H9 (cell line): ENCODE measurements at regions not wholly inside any gene's neighbourhood (a gene's known extent, or its start where the extent isn't known, plus 50 kb on each side); places are given as distances from the start of the nearest gene placed in this dataset.

Experiments used
- DNase-seq: peaks from one replicate; pipeline ENCODE4 v3.0.0-alpha.2; 2017
- H2AFZ ChIP-seq: one replicate; pipeline ENCODE4 v1.6.1; 2013; ENCODE audit warnings: mild to moderate bottlenecking, low read length, control low read depth, moderate library complexity
- H2AK5ac ChIP-seq: 2 replicates; pipeline ENCODE4 v1.6.1; 2013; ENCODE audit warnings: low read length, control low read depth, mixed read lengths; ENCODE audit not compliant: insufficient read length
- H2BK120ac ChIP-seq: one replicate; pipeline ENCODE4 v1.6.1; 2013; ENCODE audit warnings: low read depth, mild to moderate bottlenecking, low read length, control low read depth, inconsistent platforms; ENCODE audit not compliant: poor library complexity, severe bottlenecking
- H2BK12ac ChIP-seq: 2 replicates; pipeline ENCODE4 v1.6.1; 2013; ENCODE audit warnings: low read length, control low read depth, mixed read lengths, low read depth; ENCODE audit not compliant: insufficient read length
- H2BK15ac ChIP-seq: 2 replicates; pipeline ENCODE4 v1.6.1; 2013; ENCODE audit warnings: low read depth, low read length, control low read depth
- H2BK20ac ChIP-seq: one replicate; pipeline ENCODE4 v1.6.1; 2013; ENCODE audit warnings: low read depth, mild to moderate bottlenecking, low read length, control low read depth, inconsistent platforms; ENCODE audit not compliant: poor library complexity, severe bottlenecking
- H2BK5ac ChIP-seq: 2 replicates; pipeline ENCODE4 v1.6.1; 2013; ENCODE audit warnings: low read length, control low read depth, mixed read lengths; ENCODE audit not compliant: insufficient read length
- H3K14ac ChIP-seq: 2 replicates; pipeline ENCODE4 v1.6.1; 2013; ENCODE audit warnings: low read length, control low read depth; ENCODE audit not compliant: insufficient read depth
- H3K18ac ChIP-seq: 2 replicates; pipeline ENCODE4 v1.6.1; 2013; ENCODE audit warnings: low read depth, mild to moderate bottlenecking, mixed read lengths, low read length, control low read depth; ENCODE audit not compliant: insufficient read length
- H3K23ac ChIP-seq: 2 replicates; pipeline ENCODE4 v1.6.1; 2013; ENCODE audit warnings: low read length, control low read depth, mixed read lengths, low read depth; ENCODE audit not compliant: insufficient read length
- H3K23me2 ChIP-seq: 2 replicates; pipeline ENCODE4 v1.6.1; 2013; ENCODE audit warnings: low read depth, mild to moderate bottlenecking, mixed read lengths, low read length, control low read depth; ENCODE audit not compliant: insufficient read length, poor library complexity, severe bottlenecking
- H3K27ac ChIP-seq: 2 replicates; pipeline ENCODE4 v1.5.1; 2013; ENCODE audit warnings: low read length, control low read depth, mixed read lengths, low read depth; ENCODE audit not compliant: insufficient read length
- H3K27me3 ChIP-seq: 2 replicates; pipeline ENCODE4 v1.6.1; 2013; ENCODE audit warnings: low read length, control low read depth, inconsistent platforms; ENCODE audit not compliant: insufficient read depth
- H3K4ac ChIP-seq: 2 replicates; pipeline ENCODE4 v1.6.1; 2013; ENCODE audit warnings: low read depth, mild to moderate bottlenecking, control low read depth, inconsistent platforms, low read length, moderate library complexity
- H3K4me1 ChIP-seq: 2 replicates; pipeline ENCODE4 v1.6.1; 2013; ENCODE audit warnings: low read length, control low read depth, inconsistent platforms; ENCODE audit not compliant: insufficient read depth
- H3K4me2 ChIP-seq: 2 replicates; pipeline ENCODE4 v1.6.1; 2013; ENCODE audit warnings: low read length, control low read depth, mixed read lengths; ENCODE audit not compliant: insufficient read length, insufficient read depth
- H3K56ac ChIP-seq: 2 replicates; pipeline ENCODE4 v1.6.1; 2013; ENCODE audit warnings: low read depth, mild to moderate bottlenecking, mixed read lengths, low read length, control low read depth; ENCODE audit not compliant: insufficient read length
- H3K79me1 ChIP-seq: 2 replicates; pipeline ENCODE4 v1.6.1; 2013; ENCODE audit warnings: low read depth, mild to moderate bottlenecking, moderate library complexity, low read length, control low read depth, inconsistent platforms; ENCODE audit not compliant: insufficient read depth, poor library complexity, severe bottlenecking
- H3K79me2 ChIP-seq: 2 replicates; pipeline ENCODE4 v1.6.1; 2013; ENCODE audit warnings: low read length, control low read depth, inconsistent platforms; ENCODE audit not compliant: insufficient read depth
- H3K9ac ChIP-seq: 2 replicates; pipeline ENCODE4 v1.6.1; 2013; ENCODE audit warnings: low read length, control low read depth, mixed read lengths; ENCODE audit not compliant: insufficient read length; ENCODE audit errors: extremely low read depth
- H3K9me3 ChIP-seq: one replicate; pipeline ENCODE4 v1.6.1; 2013; ENCODE audit warnings: low read depth, low read length, inconsistent platforms; ENCODE audit not compliant: control insufficient read depth
- H3T11ph ChIP-seq: one replicate; pipeline ENCODE4 v1.6.1; 2013; ENCODE audit warnings: mild to moderate bottlenecking, low read length, control low read depth, inconsistent platforms
- H4K20me1 ChIP-seq: one replicate; pipeline ENCODE4 v1.6.1; 2013; ENCODE audit not compliant: control insufficient read depth, insufficient read length, insufficient read depth
- H4K5ac ChIP-seq: 2 replicates; pipeline ENCODE4 v1.6.1; 2013; ENCODE audit warnings: low read depth, mild to moderate bottlenecking, mixed read lengths, low read length, control low read depth; ENCODE audit not compliant: insufficient read length
- H4K8ac ChIP-seq: replicated peaks from 2 replicates; pipeline ENCODE4 v1.6.1; 2013; ENCODE audit warnings: low read length, control low read depth, mixed read lengths, low read depth; ENCODE audit not compliant: insufficient read length
- H4K91ac ChIP-seq: 2 replicates; pipeline ENCODE4 v1.6.1; 2013; ENCODE audit warnings: low read depth, mild to moderate bottlenecking, moderate library complexity, mixed read lengths, low read length, control low read depth; ENCODE audit not compliant: insufficient read length
- H3K27ac Mint-ChIP-seq, 3 experiments: 2 replicates in 2 of 3; 3 replicates in 1 of 3; pipeline ENCODE4 v1.8.0; 2020 to 2021; ENCODE audit warnings: mixed read lengths in 3 of 3, mild to moderate bottlenecking in 1 of 3, moderate library complexity in 1 of 3
- H3K27me3 Mint-ChIP-seq: 2 replicates; pipeline ENCODE4 v1.8.0; 2021; ENCODE audit warnings: low read depth, mild to moderate bottlenecking, moderate library complexity, mixed read lengths
- H3K36me3 Mint-ChIP-seq, 3 experiments: 2 replicates in 2 of 3; 3 replicates in 1 of 3; pipeline ENCODE4 v1.8.0; 2020 to 2021; ENCODE audit warnings: low read depth in 3 of 3, mixed read lengths in 3 of 3; ENCODE audit not compliant: insufficient read depth in 1 of 3
- H3K4me1 Mint-ChIP-seq, 2 experiments: 2 replicates each; pipeline ENCODE4 v1.8.0; 2020; ENCODE audit warnings: mixed read lengths in 2 of 2
- H3K4me3 Mint-ChIP-seq, 2 experiments: 2 replicates in 1 of 2; 3 replicates in 1 of 2; pipeline ENCODE4 v1.8.0; 2020 to 2021; ENCODE audit warnings: mild to moderate bottlenecking in 2 of 2, mixed read lengths in 2 of 2, moderate library complexity in 1 of 2
- H3K9me3 Mint-ChIP-seq, 2 experiments: 2 replicates in 1 of 2; 3 replicates in 1 of 2; pipeline ENCODE4 v1.8.0; 2020; ENCODE audit warnings: mild to moderate bottlenecking in 2 of 2, mixed read lengths in 2 of 2, moderate library complexity in 1 of 2
- WGBS: extraction: QIAGEN DNeasy Blood & Tissue Kit; methylation state at CpG from one replicate; pipeline ENCODE4 v1.1.7; 2013; ENCODE audit warnings: missing lambda C conversion rate, low lambda C conversion rate, mixed read lengths; ENCODE audit not compliant: insufficient read length; ENCODE audit errors: extremely low coverage; 5-methylcytosine and 5-hydroxymethylcytosine counted together
- TF ChIP-seq, protein P1 (sequence below): fragments of 200-600 bp; sonication (generic); conservative IDR thresholded peaks from 3 replicates; pipeline ENCODE4 v1.8.0; 2021; ENCODE audit warnings: antibody characterized with exemption, mild to moderate bottlenecking

DNA sequence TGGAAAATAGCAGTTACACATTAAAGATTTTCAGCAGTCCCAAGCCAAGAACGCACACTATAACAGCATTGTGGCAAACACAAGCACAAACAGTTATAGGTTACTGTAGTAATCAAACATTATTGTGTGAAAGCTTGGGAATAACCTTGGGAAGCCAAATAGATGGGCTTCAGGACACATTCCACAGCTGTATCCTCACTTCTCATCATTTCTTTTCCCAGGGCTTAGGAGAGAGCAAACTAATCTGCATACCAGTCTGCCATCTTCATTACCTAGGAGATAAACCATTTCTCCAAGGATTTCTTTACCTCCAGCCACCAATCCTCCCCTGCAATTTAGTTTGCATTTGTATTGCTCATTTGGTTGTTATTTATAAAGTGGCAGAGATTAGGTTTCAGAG lies 352.4 kb downstream of the SH2D4B start:
- Histone ChIP-seq H2BK20ac (no peak overlapping the region), H3K4me1 (peaks cover 11% of the 10 kb centered on the region), H3T11ph (no peak overlapping the region), H2BK12ac (no peak overlapping the region), H4K8ac (no peak overlapping the region), H3K18ac (no peak overlapping the region), H3K56ac (no peak overlapping the region), H2BK120ac (no peak overlapping the region), H4K20me1 (no peaks in the 10 kb centered on the region), H3K9ac (no peak overlapping the region), H3K23ac (no peak overlapping the region), H3K79me1 (no peaks in the 10 kb centered on the region), H3K27ac (no peak overlapping the region), H2AK5ac (no peak overlapping the region), H3K23me2 (no peaks in the 10 kb centered on the region), H3K14ac (no peak overlapping the region), H2BK5ac (no peak overlapping the region), H3K4ac (no peak overlapping the region), H3K79me2 (no peaks in the 10 kb centered on the region), H3K9me3 (no peaks in the 10 kb centered on the region), H4K91ac (no peak overlapping the region), H3K4me2 (no peak overlapping the region), H2BK15ac (no peak overlapping the region), H2AFZ (no peak overlapping the region), H4K5ac (no peak overlapping the region), H3K27me3 (no peaks in the 10 kb centered on the region; the same call in 1 of the 2 replicates)
- Mint-ChIP-seq H3K4me3 (no peak overlapping the region), H3K27me3 (peaks cover 62% of the 10 kb centered on the region), H3K27ac (no peak overlapping the region), H3K4me1 (peaks cover 28 to 29% of the 10 kb centered on the region in 2 experiments), H3K9me3 (peaks cover 6 to 9% of the 10 kb centered on the region in 2 experiments), H3K36me3 (peaks cover 0 to 2% (median 0%) of the 10 kb centered on the region in 3 experiments; a peak in 1 of 7 replicates)
- WGBS: no CpG with 5 or more reads among the region's 1 CpG
- TF ChIP-seq, protein P1, sequence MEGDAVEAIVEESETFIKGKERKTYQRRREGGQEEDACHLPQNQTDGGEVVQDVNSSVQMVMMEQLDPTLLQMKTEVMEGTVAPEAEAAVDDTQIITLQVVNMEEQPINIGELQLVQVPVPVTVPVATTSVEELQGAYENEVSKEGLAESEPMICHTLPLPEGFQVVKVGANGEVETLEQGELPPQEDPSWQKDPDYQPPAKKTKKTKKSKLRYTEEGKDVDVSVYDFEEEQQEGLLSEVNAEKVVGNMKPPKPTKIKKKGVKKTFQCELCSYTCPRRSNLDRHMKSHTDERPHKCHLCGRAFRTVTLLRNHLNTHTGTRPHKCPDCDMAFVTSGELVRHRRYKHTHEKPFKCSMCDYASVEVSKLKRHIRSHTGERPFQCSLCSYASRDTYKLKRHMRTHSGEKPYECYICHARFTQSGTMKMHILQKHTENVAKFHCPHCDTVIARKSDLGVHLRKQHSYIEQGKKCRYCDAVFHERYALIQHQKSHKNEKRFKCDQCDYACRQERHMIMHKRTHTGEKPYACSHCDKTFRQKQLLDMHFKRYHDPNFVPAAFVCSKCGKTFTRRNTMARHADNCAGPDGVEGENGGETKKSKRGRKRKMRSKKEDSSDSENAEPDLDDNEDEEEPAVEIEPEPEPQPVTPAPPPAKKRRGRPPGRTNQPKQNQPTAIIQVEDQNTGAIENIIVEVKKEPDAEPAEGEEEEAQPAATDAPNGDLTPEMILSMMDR: no peak
- no peak for DNase-seq
